Gastrocnemius medialis (tissue), 4 donors: ENCODE measurements at regions not wholly inside any gene's neighbourhood (a gene's known extent, or its start where the extent isn't known, plus 50 kb on each side); places are given as distances from the start of the nearest gene placed in this dataset.

Experiments used
- ATAC-seq, 2 donors: fragments of 150-250 bp; one replicate each; pipeline ENCODE4 v1.9.1; 2016
- DNase-seq, 2 donors: peaks; one replicate each; pipeline ENCODE4 v3.0.0-alpha.2; 2019
- H3K27ac ChIP-seq, 4 donors: fragments of 200-600 bp; sonication (generic); 1 replicate in 1 of 4; 2 replicates in 3 of 4; pipeline ENCODE4 v1.5.1; 2016 to 2018; ENCODE audit warnings: mild to moderate bottlenecking in 2 of 4, moderate library complexity in 1 of 4
- H3K27me3 ChIP-seq, 3 donors: fragments of 200-600 bp; sonication (generic) in 2 of 3; 1 replicate in 1 of 3; 2 replicates in 2 of 3; pipeline versions ENCODE4 v1.5.1 to v1.6.0; 2016 to 2019; ENCODE audit warnings: mild to moderate bottlenecking in 1 of 3, moderate library complexity in 1 of 3
- H3K36me3 ChIP-seq, 2 donors: fragments of 200-600 bp; sonication (generic) in 1 of 2; one replicate each; pipeline ENCODE4 v1.5.1; 2017 to 2018
- H3K4me1 ChIP-seq, 2 donors: fragments of 200-600 bp; sonication (generic) in 1 of 2; one replicate each; pipeline ENCODE4 v1.5.1; 2016 to 2017; ENCODE audit warnings: mild to moderate bottlenecking in 2 of 2
- H3K4me3 ChIP-seq, 4 donors: fragments of 200-600 bp; sonication (generic) in 3 of 4; 1 replicate in 1 of 4; 2 replicates in 3 of 4; pipeline ENCODE4 v1.5.1; 2016 to 2019; ENCODE audit warnings: mild to moderate bottlenecking in 2 of 4
- H3K9me3 ChIP-seq, 3 donors: fragments of 200-600 bp; sonication (generic) in 2 of 3; 1 replicate in 1 of 3; 2 replicates in 2 of 3; pipeline ENCODE4 v1.5.1; 2016 to 2019
- POLR2A ChIP-seq, 2 donors: fragments of 450-650 bp; IDR thresholded peaks; one replicate each; pipeline ENCODE4 v1.6.1; 2017; ENCODE audit warnings: antibody characterized with exemption in 2 of 2, mild to moderate bottlenecking in 2 of 2, moderate library complexity in 2 of 2
- in situ Hi-C, 4 donors: fragments of 200-750 bp; cut with MboI; loops; one replicate each; pipeline versions ENCODE4 v1.15.0 to v1.8.0; 2017; ENCODE audit warnings: low sequenced_read_pairs in 4 of 4
- intact Hi-C: fragments of 100-400 bp; cut with DNase I; formaldehyde crosslinking; loops from one replicate; pipeline ENCODE4 v1.15.1; 2023; ENCODE audit warnings: low total_unique reads
- TF ChIP-seq, protein P1 (sequence below), 5 experiments: fragments of 450-650 bp in 3 of 5; fragments of 200-600 bp in 2 of 5; sonication (generic) in 2 of 5; IDR thresholded peaks in 4 of 5; conservative IDR thresholded peaks in 1 of 5; 1 replicate in 4 of 5; 2 replicates in 1 of 5; pipeline ENCODE4 v1.5.1; 2016 to 2019; ENCODE audit warnings: antibody characterized with exemption in 5 of 5, mild to moderate bottlenecking in 3 of 5, moderate library complexity in 3 of 5

DNA sequence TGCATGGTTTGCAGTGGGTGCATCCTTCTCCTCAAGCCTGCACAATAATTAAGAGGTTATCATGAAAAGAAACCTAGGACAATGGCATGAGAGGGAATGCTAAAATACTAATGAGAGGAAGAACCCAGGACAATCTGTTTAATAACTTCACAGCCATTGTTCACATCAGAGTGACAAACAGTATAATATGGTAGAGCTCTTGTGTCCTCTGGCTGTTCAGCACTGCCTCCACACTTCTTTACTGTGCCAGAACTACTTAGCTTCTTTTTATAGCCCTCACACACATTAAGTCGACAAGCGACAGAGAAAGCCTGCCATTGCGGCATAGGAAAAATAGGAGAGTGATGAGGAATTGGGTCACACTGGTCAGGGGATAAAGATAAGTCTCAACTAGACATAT, 65.0 kb upstream of the MEIS2 start:
- intact Hi-C loops (no loop called here), in situ Hi-C loops (no loop called here)
- H3K27me3 ChIP-seq = no peaks in the 10 kb centered on the region
- H3K9me3 ChIP-seq = no peaks in the 10 kb centered on the region
- no peak overlapping the region for H3K27ac ChIP-seq
- DNase-seq (no peak), ATAC-seq (no peak)
- TF ChIP-seq, protein P1, sequence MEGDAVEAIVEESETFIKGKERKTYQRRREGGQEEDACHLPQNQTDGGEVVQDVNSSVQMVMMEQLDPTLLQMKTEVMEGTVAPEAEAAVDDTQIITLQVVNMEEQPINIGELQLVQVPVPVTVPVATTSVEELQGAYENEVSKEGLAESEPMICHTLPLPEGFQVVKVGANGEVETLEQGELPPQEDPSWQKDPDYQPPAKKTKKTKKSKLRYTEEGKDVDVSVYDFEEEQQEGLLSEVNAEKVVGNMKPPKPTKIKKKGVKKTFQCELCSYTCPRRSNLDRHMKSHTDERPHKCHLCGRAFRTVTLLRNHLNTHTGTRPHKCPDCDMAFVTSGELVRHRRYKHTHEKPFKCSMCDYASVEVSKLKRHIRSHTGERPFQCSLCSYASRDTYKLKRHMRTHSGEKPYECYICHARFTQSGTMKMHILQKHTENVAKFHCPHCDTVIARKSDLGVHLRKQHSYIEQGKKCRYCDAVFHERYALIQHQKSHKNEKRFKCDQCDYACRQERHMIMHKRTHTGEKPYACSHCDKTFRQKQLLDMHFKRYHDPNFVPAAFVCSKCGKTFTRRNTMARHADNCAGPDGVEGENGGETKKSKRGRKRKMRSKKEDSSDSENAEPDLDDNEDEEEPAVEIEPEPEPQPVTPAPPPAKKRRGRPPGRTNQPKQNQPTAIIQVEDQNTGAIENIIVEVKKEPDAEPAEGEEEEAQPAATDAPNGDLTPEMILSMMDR (IDR thresholded peaks at IDR 0.05 in 4 of 5, conservative IDR thresholded peaks at IDR 0.05 in 1 of 5) = no peak
- no peak for TF ChIP-seq POLR2A (IDR thresholded peaks at IDR 0.05)
- no peaks in the 10 kb centered on the region for H3K36me3 ChIP-seq
- no peaks in the 10 kb centered on the region for H3K4me1 ChIP-seq
- no peak overlapping the region for H3K4me3 ChIP-seq

DNA sequence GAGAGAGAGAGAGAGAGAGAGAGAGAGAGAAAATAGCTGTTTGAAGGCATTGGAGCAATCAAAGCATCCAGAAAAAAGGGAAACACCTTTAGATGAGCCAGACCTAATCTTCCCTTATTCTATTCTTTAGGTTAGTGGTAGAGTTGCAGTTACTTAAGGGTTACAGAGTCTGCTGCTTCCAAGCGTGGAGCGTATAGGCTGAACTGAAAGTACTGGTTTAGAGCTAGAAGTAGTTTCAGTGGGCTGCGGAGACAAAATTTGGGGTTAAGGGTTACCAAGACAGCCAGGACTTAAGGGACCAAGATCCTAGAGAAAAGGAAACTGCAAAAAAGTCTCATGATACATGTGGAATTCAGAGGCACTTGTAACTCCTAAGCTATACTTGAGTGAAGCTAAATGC, 66.1 kb upstream of the MEIS2 start:
- Histone ChIP-seq H3K36me3 (no peaks in the 10 kb centered on the region), H3K9me3 (no peaks in the 10 kb centered on the region), H3K27me3 (no peaks in the 10 kb centered on the region), H3K4me3 (no peak overlapping the region), H3K4me1 (no peaks in the 10 kb centered on the region), H3K27ac (no peak overlapping the region)
- no peak for TF ChIP-seq POLR2A (IDR thresholded peaks at IDR 0.05)
- TF ChIP-seq, protein P1 (IDR thresholded peaks at IDR 0.05 in 4 of 5, conservative IDR thresholded peaks at IDR 0.05 in 1 of 5) = no peak
- intact Hi-C loops = no loop called here
- in situ Hi-C loops = no loop called here
- no peak for DNase-seq
- ATAC-seq = no peak

DNA sequence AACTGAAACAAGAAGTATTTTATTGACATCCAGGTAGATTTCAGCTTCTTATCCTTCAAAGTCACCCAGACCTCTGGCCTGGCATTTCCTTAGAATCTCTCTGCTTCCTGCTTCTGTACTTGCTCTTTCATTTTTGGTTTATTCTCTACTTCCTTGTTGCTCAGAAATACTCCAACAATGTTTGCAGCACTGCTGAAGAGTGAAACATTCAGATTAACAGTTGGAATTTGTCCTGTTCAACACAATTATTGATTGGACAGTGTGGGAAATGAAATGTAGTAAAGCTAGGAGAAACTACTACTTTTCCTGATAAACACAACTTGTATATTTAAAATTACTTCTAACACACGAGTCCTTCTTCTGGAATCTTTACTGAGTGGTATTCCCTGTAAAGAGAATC, 81.0 kb upstream of the MEIS2 start:
- in situ Hi-C loops (no loop called here), intact Hi-C loops (no loop called here)
- ATAC-seq = no peak

DNA sequence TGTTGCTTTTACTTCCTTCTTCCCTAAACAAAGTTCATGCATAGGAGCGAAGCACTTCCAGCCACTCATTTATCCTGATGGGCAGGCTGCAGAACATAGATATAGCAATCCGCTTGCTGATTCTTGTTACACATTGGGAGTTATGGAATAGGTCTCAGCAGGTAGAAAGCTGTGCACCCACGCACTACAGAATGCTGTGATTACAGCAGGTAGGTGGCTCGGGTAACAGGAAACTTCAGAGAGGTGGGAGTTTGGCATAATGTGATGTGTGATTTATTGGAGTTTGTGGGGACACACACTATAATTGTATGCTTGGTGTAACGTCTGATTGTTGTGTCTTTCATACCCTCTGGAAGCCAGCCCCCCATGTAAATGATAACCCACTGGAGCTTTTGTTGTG, 99.2 kb upstream of the MEIS2 start:
- no peak for TF ChIP-seq POLR2A (IDR thresholded peaks at IDR 0.05)
- TF ChIP-seq, protein P1 (IDR thresholded peaks at IDR 0.05 in 4 of 5, conservative IDR thresholded peaks at IDR 0.05 in 1 of 5) = no peak
- in situ Hi-C loops = no loop called here
- DNase-seq (no peak), ATAC-seq (no peak)
- Histone ChIP-seq H3K27ac (no peak overlapping the region), H3K4me3 (no peak overlapping the region), H3K4me1 (no peaks in the 10 kb centered on the region), H3K36me3 (no peaks in the 10 kb centered on the region), H3K27me3 (no peaks in the 10 kb centered on the region), H3K9me3 (no peaks in the 10 kb centered on the region)
- intact Hi-C loops = no loop called here

More for the DNA sequence above, 81.0 kb upstream of the MEIS2 start:
- DNase-seq = no peak
- TF ChIP-seq, protein P1 (IDR thresholded peaks at IDR 0.05 in 4 of 5, conservative IDR thresholded peaks at IDR 0.05 in 1 of 5) = no peak
- no peak for TF ChIP-seq POLR2A (IDR thresholded peaks at IDR 0.05)
- Histone ChIP-seq H3K4me3 (no peak overlapping the region), H3K27me3 (no peaks in the 10 kb centered on the region), H3K36me3 (no peaks in the 10 kb centered on the region), H3K4me1 (no peaks in the 10 kb centered on the region), H3K27ac (no peak overlapping the region), H3K9me3 (peaks cover 0 to 7% (median 0%) of the 10 kb centered on the region in 3 donors)

- no peak overlapping the region for H3K4me3 ChIP-seq
- intact Hi-C loops (no loop called here), in situ Hi-C loops (no loop called here)
- no peaks in the 10 kb centered on the region for H3K36me3 ChIP-seq
- DNase-seq = no peak
- ATAC-seq = no peak
- TF ChIP-seq POLR2A (IDR thresholded peaks at IDR 0.05) = no peak
- no peak overlapping the region for H3K27ac ChIP-seq
- H3K4me1 ChIP-seq = no peaks in the 10 kb centered on the region
- no peaks in the 10 kb centered on the region for H3K9me3 ChIP-seq
- no peaks in the 10 kb centered on the region for H3K27me3 ChIP-seq
Observed at GRCh38 chr15:37203050-37203449, 102.7 kb upstream of the MEIS2 start.
